ENCODE measurements at regions not wholly inside any gene's neighbourhood (a gene's known extent, or its start where the extent isn't known, plus 50 kb on each side); places are given as distances from the start of the nearest gene placed in this dataset.

- Histone ChIP-seq H2AK5ac (ENCODE audit: low read length, severe bottlenecking) (peak overlapping the region; percentile 51), H3K36me3 (ENCODE audit: control insufficient read depth in 1 of 2, insufficient read depth in 2 of 2, low read depth in 1 of 2, low read length in 2 of 2) (no peaks in the 10 kb centered on the region), H3K14ac (ENCODE audit: low read length in 2 of 2) (no peak overlapping the region), H3K27ac (ENCODE audit: low read length, poor library complexity, severe bottlenecking) (no peak overlapping the region), H2AFZ (ENCODE audit: low read depth, low read length) (no peak overlapping the region), H3K27me3 (ENCODE audit: control insufficient read depth in 1 of 2, insufficient read depth in 1 of 2, low read length in 2 of 2) (peaks cover 0 to 20% of the 10 kb centered on the region in 2 experiments), H2BK12ac (ENCODE audit: low read length in 2 of 2) (no peak overlapping the region), H2BK120ac (ENCODE audit: low read depth, low read length) (no peak overlapping the region), H3K9me3 (ENCODE audit: control insufficient read depth, low read length) (no peaks in the 10 kb centered on the region), H2BK15ac (ENCODE audit: low read depth, poor library complexity, severe bottlenecking) (no peak overlapping the region), H4K91ac (ENCODE audit: low read length) (no peak overlapping the region), H3K79me1 (replicated peaks; ENCODE audit: low read length, poor library complexity, severe bottlenecking) (peaks cover 12% of the 10 kb centered on the region), H3K9ac (ENCODE audit: low read length) (no peak overlapping the region), H3K4ac (ENCODE audit: low read depth in 1 of 2, low read length in 2 of 2) (no peak overlapping the region), H3K4me1 (ENCODE audit: control insufficient read depth, insufficient read depth, low read depth, low read length) (peaks cover 14% of the 10 kb centered on the region), H3K18ac (ENCODE audit: low read depth in 1 of 2, low read length in 2 of 2) (no peak overlapping the region), H4K8ac (ENCODE audit: low read length) (no peak overlapping the region), H3K4me3 (ENCODE audit: insufficient read depth in 1 of 2, low read depth in 1 of 2, low read length in 2 of 2) (no peak overlapping the region), H3K23ac (ENCODE audit: low read length in 2 of 2) (no peak overlapping the region), H3K4me2 (ENCODE audit: low read length, poor library complexity, severe bottlenecking) (no peak overlapping the region), H2BK5ac (ENCODE audit: low read depth, low read length, poor library complexity, severe bottlenecking) (no peak overlapping the region)
- DNase-seq, result no peak
- WGBS, result 78% methylated on average over 5 of the region's 6 CpGs
These were observed 197.9 kb downstream of the DIRAS2 start for GRCh38 chr9:90444609-90445204.

- no peak for DNase-seq
- H3K79me1 ChIP-seq (replicated peaks; ENCODE audit: low read length, poor library complexity, severe bottlenecking), result peaks cover 12% of the 10 kb centered on the region
These were observed 197.2 kb downstream of the DIRAS2 start for GRCh38 chr9:90445391-90445790.

GRCh38 chr9:90446200-90446948 lies 196.2 kb downstream of the DIRAS2 start:
- Histone ChIP-seq H4K91ac (ENCODE audit: low read length) (no peak overlapping the region), H3K23ac (ENCODE audit: low read length in 2 of 2) (no peak overlapping the region), H3K36me3 (ENCODE audit: control insufficient read depth in 1 of 2, insufficient read depth in 2 of 2, low read depth in 1 of 2, low read length in 2 of 2) (no peaks in the 10 kb centered on the region), H3K9me3 (ENCODE audit: control insufficient read depth, low read length) (no peaks in the 10 kb centered on the region), H2BK15ac (ENCODE audit: low read depth, poor library complexity, severe bottlenecking) (no peak overlapping the region), H3K4me3 (ENCODE audit: insufficient read depth in 1 of 2, low read depth in 1 of 2, low read length in 2 of 2) (no peak overlapping the region), H3K14ac (ENCODE audit: low read length in 2 of 2) (no peak overlapping the region), H3K4me1 (ENCODE audit: control insufficient read depth, insufficient read depth, low read depth, low read length) (peaks cover 18% of the 10 kb centered on the region), H2BK12ac (ENCODE audit: low read length in 2 of 2) (no peak overlapping the region), H3K4ac (ENCODE audit: low read depth in 1 of 2, low read length in 2 of 2) (no peak overlapping the region), H3K27me3 (ENCODE audit: control insufficient read depth in 1 of 2, insufficient read depth in 1 of 2, low read length in 2 of 2) (peaks cover 0 to 20% of the 10 kb centered on the region in 2 experiments), H3K79me1 (replicated peaks; ENCODE audit: low read length, poor library complexity, severe bottlenecking) (peaks cover 11% of the 10 kb centered on the region), H2BK5ac (ENCODE audit: low read depth, low read length, poor library complexity, severe bottlenecking) (no peak overlapping the region), H2AFZ (ENCODE audit: low read depth, low read length) (no peak overlapping the region), H2BK120ac (ENCODE audit: low read depth, low read length) (no peak overlapping the region), H3K18ac (ENCODE audit: low read depth in 1 of 2, low read length in 2 of 2) (no peak overlapping the region), H3K9ac (ENCODE audit: low read length) (no peak overlapping the region), H4K8ac (ENCODE audit: low read length) (no peak overlapping the region), H3K4me2 (ENCODE audit: low read length, poor library complexity, severe bottlenecking) (no peak overlapping the region), H3K27ac (ENCODE audit: low read length, poor library complexity, severe bottlenecking) (no peak overlapping the region), H2AK5ac (ENCODE audit: low read length, severe bottlenecking) (peak overlapping the region; percentile 65)
- 60% methylated on average over 4 of the region's 7 CpGs for WGBS
- DNase-seq, result no peak

More at GRCh38 chr9:90445391-90445790, 197.2 kb downstream of the DIRAS2 start:
- no peak overlapping the region for H4K91ac ChIP-seq (ENCODE audit: low read length)
- no peak overlapping the region for H3K4ac ChIP-seq (ENCODE audit: low read depth in 1 of 2, low read length in 2 of 2)
- peaks cover 18% of the 10 kb centered on the region for H3K4me1 ChIP-seq (ENCODE audit: control insufficient read depth, insufficient read depth, low read depth, low read length)
- peaks cover 0 to 20% of the 10 kb centered on the region in 2 experiments for H3K27me3 ChIP-seq (ENCODE audit: control insufficient read depth in 1 of 2, insufficient read depth in 1 of 2, low read length in 2 of 2)
- H3K14ac ChIP-seq (ENCODE audit: low read length in 2 of 2), result no peak overlapping the region
- no peak overlapping the region for H2BK12ac ChIP-seq (ENCODE audit: low read length in 2 of 2)
- H4K8ac ChIP-seq (ENCODE audit: low read length), result no peak overlapping the region
- H3K9me3 ChIP-seq (ENCODE audit: control insufficient read depth, low read length), result no peaks in the 10 kb centered on the region
- no peak overlapping the region for H3K23ac ChIP-seq (ENCODE audit: low read length in 2 of 2)
- H3K4me3 ChIP-seq (ENCODE audit: insufficient read depth in 1 of 2, low read depth in 1 of 2, low read length in 2 of 2), result no peak overlapping the region
- H2BK120ac ChIP-seq (ENCODE audit: low read depth, low read length), result no peak overlapping the region
- peak overlapping the region; percentile 81 for H2AK5ac ChIP-seq (ENCODE audit: low read length, severe bottlenecking)
- H3K18ac ChIP-seq (ENCODE audit: low read depth in 1 of 2, low read length in 2 of 2), result no peak overlapping the region
- H3K4me2 ChIP-seq (ENCODE audit: low read length, poor library complexity, severe bottlenecking), result no peak overlapping the region
- no peak overlapping the region for H3K27ac ChIP-seq (ENCODE audit: low read length, poor library complexity, severe bottlenecking)
- no peak overlapping the region for H2BK15ac ChIP-seq (ENCODE audit: low read depth, poor library complexity, severe bottlenecking)
- H2BK5ac ChIP-seq (ENCODE audit: low read depth, low read length, poor library complexity, severe bottlenecking), result no peak overlapping the region
- H3K36me3 ChIP-seq (ENCODE audit: control insufficient read depth in 1 of 2, insufficient read depth in 2 of 2, low read depth in 1 of 2, low read length in 2 of 2), result no peaks in the 10 kb centered on the region
- H3K9ac ChIP-seq (ENCODE audit: low read length), result no peak overlapping the region
- WGBS, result 51% methylated on average over 3 of the region's 3 CpGs
- no peak overlapping the region for H2AFZ ChIP-seq (ENCODE audit: low read depth, low read length)

GRCh38 chr9:90447773-90448172 lies 194.9 kb downstream of the DIRAS2 start:
- H3K27ac ChIP-seq (ENCODE audit: low read length, poor library complexity, severe bottlenecking), result peak overlapping the region; percentile 96
- H2AK5ac ChIP-seq (ENCODE audit: low read length, severe bottlenecking), result peak overlapping the region; percentile 100
- no peak overlapping the region for H3K4ac ChIP-seq (ENCODE audit: low read depth in 1 of 2, low read length in 2 of 2)
- WGBS, result 72% methylated on average over 4 of the region's 4 CpGs
- H4K8ac ChIP-seq (ENCODE audit: low read length), result no peak overlapping the region
- no peaks in the 10 kb centered on the region for H3K36me3 ChIP-seq (ENCODE audit: control insufficient read depth in 1 of 2, insufficient read depth in 2 of 2, low read depth in 1 of 2, low read length in 2 of 2)
- H2BK15ac ChIP-seq (ENCODE audit: low read depth, poor library complexity, severe bottlenecking), result no peak overlapping the region
- no peak overlapping the region for H3K14ac ChIP-seq (ENCODE audit: low read length in 2 of 2)
- H3K27me3 ChIP-seq (ENCODE audit: control insufficient read depth in 1 of 2, insufficient read depth in 1 of 2, low read length in 2 of 2), result peaks cover 0 to 20% of the 10 kb centered on the region in 2 experiments
- no peak for DNase-seq
- no peak overlapping the region for H2BK12ac ChIP-seq (ENCODE audit: low read length in 2 of 2)
- H2AFZ ChIP-seq (ENCODE audit: low read depth, low read length), result no peak overlapping the region
- peaks cover 17% of the 10 kb centered on the region for H3K4me1 ChIP-seq (ENCODE audit: control insufficient read depth, insufficient read depth, low read depth, low read length)
- no peaks in the 10 kb centered on the region for H3K9me3 ChIP-seq (ENCODE audit: control insufficient read depth, low read length)
- peaks cover 12% of the 10 kb centered on the region for H3K79me1 ChIP-seq (replicated peaks; ENCODE audit: low read length, poor library complexity, severe bottlenecking)
- H4K91ac ChIP-seq (ENCODE audit: low read length), result no peak overlapping the region
- no peak overlapping the region for H3K9ac ChIP-seq (ENCODE audit: low read length)
- no peak overlapping the region for H2BK120ac ChIP-seq (ENCODE audit: low read depth, low read length)
- no peak overlapping the region for H3K4me3 ChIP-seq (ENCODE audit: insufficient read depth in 1 of 2, low read depth in 1 of 2, low read length in 2 of 2)
- no peak overlapping the region for H3K4me2 ChIP-seq (ENCODE audit: low read length, poor library complexity, severe bottlenecking)
- peak overlapping the region; percentile 19 for H2BK5ac ChIP-seq (ENCODE audit: low read depth, low read length, poor library complexity, severe bottlenecking)
- H3K23ac ChIP-seq (ENCODE audit: low read length in 2 of 2), result no peak overlapping the region
- no peak overlapping the region for H3K18ac ChIP-seq (ENCODE audit: low read depth in 1 of 2, low read length in 2 of 2)
